Subcutaneous abdominal adipose tissue (tissue), 5 donors: ENCODE measurements at regions not wholly inside any gene's neighbourhood (a gene's known extent, or its start where the extent isn't known, plus 50 kb on each side); places are given as distances from the start of the nearest gene placed in this dataset.

Source experiments
- H3K27ac ChIP-seq: one replicate; pipeline ENCODE4 v1.7.0; 2013; ENCODE audit warnings: low read depth, mild to moderate bottlenecking, inconsistent platforms, low read length, moderate library complexity
- H3K27me3 ChIP-seq, 5 donors: one replicate each; pipeline ENCODE4 v1.7.0; 2013; ENCODE audit warnings: low read length in 5 of 5, inconsistent platforms in 1 of 5; ENCODE audit not compliant: control insufficient read depth in 5 of 5, insufficient read depth in 4 of 5
- H3K36me3 ChIP-seq, 5 donors: one replicate each; pipeline ENCODE4 v1.7.0; 2013; ENCODE audit warnings: low read length in 5 of 5; ENCODE audit not compliant: control insufficient read depth in 5 of 5, insufficient read depth in 5 of 5
- H3K4me1 ChIP-seq, 5 donors: one replicate each; pipeline ENCODE4 v1.7.0; 2013; ENCODE audit warnings: low read length in 5 of 5, mild to moderate bottlenecking in 3 of 5, moderate library complexity in 1 of 5; ENCODE audit not compliant: control insufficient read depth in 5 of 5, insufficient read depth in 5 of 5
- H3K4me3 ChIP-seq, 5 donors: one replicate each; pipeline ENCODE4 v1.7.0; 2013; ENCODE audit warnings: low read length in 5 of 5, low read depth in 1 of 5
- H3K9ac ChIP-seq, 5 donors: one replicate each; pipeline ENCODE4 v1.7.0; 2013; ENCODE audit warnings: low read length in 5 of 5, mild to moderate bottlenecking in 4 of 5, moderate library complexity in 3 of 5
- H3K9me3 ChIP-seq, 5 donors: one replicate each; pipeline ENCODE4 v1.7.0; 2013; ENCODE audit warnings: low read length in 5 of 5; ENCODE audit not compliant: control insufficient read depth in 5 of 5
- donor health status: healthy.
- donor health status: healthy.
- donor health status: healthy.
- donor health status: healthy.
- donor health status: healthy.

- Histone ChIP-seq H3K9ac (no peak overlapping the region), H3K4me3 (no peak overlapping the region), H3K27ac (no peak overlapping the region), H3K4me1 (peaks cover 0 to 19% (median 17%) of the 10 kb centered on the region in 5 donors), H3K9me3 (no peaks in the 10 kb centered on the region), H3K27me3 (no peaks in the 10 kb centered on the region), H3K36me3 (no peaks in the 10 kb centered on the region)
Observed at GRCh38 chr10:62541811-62542210, 167.6 kb downstream of the ZNF365 start.

DNA sequence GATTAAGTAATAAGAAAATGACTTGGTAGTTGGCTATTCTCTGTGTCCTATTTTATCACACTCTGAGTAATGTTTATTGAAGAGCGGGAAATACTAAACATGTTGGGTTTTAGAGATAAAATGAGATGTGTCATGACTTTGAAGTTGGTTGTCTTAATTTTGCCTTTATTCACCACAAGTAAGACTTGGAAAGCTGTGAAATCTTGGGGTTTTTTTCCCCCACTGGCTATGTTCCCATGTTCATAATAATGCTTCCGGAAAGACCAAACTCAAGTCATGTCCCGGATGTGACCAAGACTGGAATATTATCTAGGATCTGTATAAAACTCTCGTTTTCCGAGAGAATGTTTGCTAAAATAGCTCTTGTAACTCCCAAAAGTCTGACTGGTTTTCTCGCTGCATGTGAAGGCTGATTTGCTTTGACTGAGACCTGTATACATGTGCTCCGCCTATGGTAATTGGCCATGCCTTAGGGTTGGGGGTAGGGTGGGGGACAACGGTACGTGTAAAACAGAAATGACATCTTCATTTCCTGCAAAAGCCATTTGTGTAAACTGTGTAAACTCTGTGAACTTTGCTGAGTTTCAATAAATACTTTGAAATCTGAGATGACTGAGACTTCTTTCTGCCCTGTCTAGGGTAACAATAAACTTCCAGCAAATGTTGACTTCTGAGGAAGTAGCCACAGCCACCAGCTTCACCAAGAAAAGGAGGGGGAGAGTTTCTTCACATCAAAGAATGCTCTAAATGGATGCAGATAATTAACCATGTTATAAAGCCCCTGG is 169.6 kb downstream of the ZNF365 start:
- no peaks in the 10 kb centered on the region for H3K27me3 ChIP-seq
- no peaks in the 10 kb centered on the region for H3K36me3 ChIP-seq
- H3K9me3 ChIP-seq, result no peaks in the 10 kb centered on the region
- H3K4me1 ChIP-seq, result peaks cover 0 to 19% (median 17%) of the 10 kb centered on the region in 5 donors
- no peak overlapping the region for H3K4me3 ChIP-seq
- H3K9ac ChIP-seq, result no peak overlapping the region
- H3K27ac ChIP-seq, result no peak overlapping the region

GRCh38 chr10:62545160-62546066 is 171.2 kb downstream of the ZNF365 start:
- Histone ChIP-seq H3K36me3 (no peaks in the 10 kb centered on the region), H3K4me1 (peaks cover 0 to 18% (median 14%) of the 10 kb centered on the region in 5 donors), H3K27me3 (no peaks in the 10 kb centered on the region), H3K9me3 (no peaks in the 10 kb centered on the region), H3K4me3 (no peak overlapping the region), H3K27ac (peak overlapping the region; percentile 59), H3K9ac (no peak overlapping the region)

GRCh38 chr10:62548686-62549085 is 174.5 kb downstream of the ZNF365 start:
- Histone ChIP-seq H3K27me3 (no peaks in the 10 kb centered on the region), H3K9ac (no peak overlapping the region), H3K9me3 (no peaks in the 10 kb centered on the region), H3K36me3 (no peaks in the 10 kb centered on the region), H3K27ac (no peak overlapping the region), H3K4me1 (peaks cover 0 to 13% (median 6%) of the 10 kb centered on the region in 5 donors), H3K4me3 (no peak overlapping the region)

DNA sequence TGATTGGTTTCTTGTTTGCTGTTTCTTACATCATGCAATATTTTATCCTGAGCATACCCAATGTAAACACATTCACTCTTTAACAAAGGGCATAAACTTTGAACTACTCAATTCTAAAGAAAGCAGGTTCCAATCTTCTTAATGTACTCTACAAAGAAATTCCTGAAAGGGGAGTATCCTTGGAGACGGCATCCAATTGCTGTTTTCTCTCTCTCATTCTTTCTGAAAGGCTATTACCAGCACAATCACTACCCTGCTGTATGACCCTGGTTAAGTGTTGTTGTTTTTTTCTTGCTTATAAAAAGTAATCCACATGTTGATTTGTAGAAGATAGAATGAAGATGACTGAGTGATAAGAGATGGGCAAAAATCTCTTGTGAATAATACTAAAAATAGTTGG is 176.0 kb downstream of the ZNF365 start:
- Histone ChIP-seq H3K4me1 (peaks cover 0 to 15% (median 5%) of the 10 kb centered on the region in 5 donors), H3K36me3 (no peaks in the 10 kb centered on the region), H3K9me3 (no peaks in the 10 kb centered on the region), H3K4me3 (no peak overlapping the region), H3K9ac (no peak overlapping the region), H3K27ac (no peak overlapping the region), H3K27me3 (no peaks in the 10 kb centered on the region)

GRCh38 chr10:62554632-62555199 is 180.5 kb downstream of the ZNF365 start:
- H3K27me3 ChIP-seq, result no peaks in the 10 kb centered on the region
- H3K36me3 ChIP-seq, result no peaks in the 10 kb centered on the region
- peaks cover 0 to 4% (median under 1%) of the 10 kb centered on the region in 5 donors for H3K4me1 ChIP-seq
- no peak overlapping the region for H3K9ac ChIP-seq
- no peak overlapping the region for H3K4me3 ChIP-seq
- H3K9me3 ChIP-seq, result no peaks in the 10 kb centered on the region
- H3K27ac ChIP-seq, result no peak overlapping the region

GRCh38 chr10:62559481-62560200 is 185.5 kb downstream of the ZNF365 start:
- no peak overlapping the region for H3K4me3 ChIP-seq
- no peaks in the 10 kb centered on the region for H3K36me3 ChIP-seq
- no peaks in the 10 kb centered on the region for H3K9me3 ChIP-seq
- no peaks in the 10 kb centered on the region for H3K27me3 ChIP-seq
- H3K27ac ChIP-seq, result peak overlapping the region; percentile 55
- H3K9ac ChIP-seq, result no peak overlapping the region
- H3K4me1 ChIP-seq, result peaks cover 0 to 21% (median 16%) of the 10 kb centered on the region in 5 donors

- no peaks in the 10 kb centered on the region for H3K27me3 ChIP-seq
- H3K9me3 ChIP-seq, result no peaks in the 10 kb centered on the region
- peaks cover 0 to 20% (median 17%) of the 10 kb centered on the region in 5 donors for H3K4me1 ChIP-seq
- peak overlapping the region; percentile 55 for H3K27ac ChIP-seq
- H3K36me3 ChIP-seq, result no peaks in the 10 kb centered on the region
- H3K9ac ChIP-seq, result no peak overlapping the region
- no peak overlapping the region for H3K4me3 ChIP-seq
Observed at GRCh38 chr10:62560201-62560819, 186.1 kb downstream of the ZNF365 start.

DNA sequence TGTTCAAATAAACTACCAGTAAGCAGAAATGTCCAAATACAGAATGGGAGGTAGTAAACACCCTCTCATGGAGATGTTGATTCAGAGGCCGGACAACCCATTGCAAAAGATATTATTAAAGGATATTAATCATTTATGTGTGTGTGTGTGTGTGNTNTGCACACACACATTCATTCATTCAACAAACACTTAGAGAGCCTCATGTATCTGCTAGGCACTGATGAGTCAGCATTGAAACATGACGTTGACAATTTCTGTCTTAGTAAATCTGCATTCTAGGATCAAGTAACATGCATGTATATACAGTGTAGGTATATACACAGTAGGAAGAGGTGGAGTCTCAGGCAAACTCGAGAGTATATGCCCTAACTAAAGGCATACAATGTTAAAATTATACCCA is 187.0 kb downstream of the ZNF365 start:
- H3K4me1 ChIP-seq, result peaks cover 0 to 20% (median 17%) of the 10 kb centered on the region in 5 donors
- H3K4me3 ChIP-seq, result no peak overlapping the region
- no peak overlapping the region for H3K27ac ChIP-seq
- no peaks in the 10 kb centered on the region for H3K9me3 ChIP-seq
- no peaks in the 10 kb centered on the region for H3K27me3 ChIP-seq
- H3K36me3 ChIP-seq, result no peaks in the 10 kb centered on the region
- no peak overlapping the region for H3K9ac ChIP-seq
